ENCODE measurements at regions not wholly inside any gene's neighbourhood (a gene's known extent, or its start where the extent isn't known, plus 50 kb on each side); places are given as distances from the start of the nearest gene placed in this dataset.

DNA sequence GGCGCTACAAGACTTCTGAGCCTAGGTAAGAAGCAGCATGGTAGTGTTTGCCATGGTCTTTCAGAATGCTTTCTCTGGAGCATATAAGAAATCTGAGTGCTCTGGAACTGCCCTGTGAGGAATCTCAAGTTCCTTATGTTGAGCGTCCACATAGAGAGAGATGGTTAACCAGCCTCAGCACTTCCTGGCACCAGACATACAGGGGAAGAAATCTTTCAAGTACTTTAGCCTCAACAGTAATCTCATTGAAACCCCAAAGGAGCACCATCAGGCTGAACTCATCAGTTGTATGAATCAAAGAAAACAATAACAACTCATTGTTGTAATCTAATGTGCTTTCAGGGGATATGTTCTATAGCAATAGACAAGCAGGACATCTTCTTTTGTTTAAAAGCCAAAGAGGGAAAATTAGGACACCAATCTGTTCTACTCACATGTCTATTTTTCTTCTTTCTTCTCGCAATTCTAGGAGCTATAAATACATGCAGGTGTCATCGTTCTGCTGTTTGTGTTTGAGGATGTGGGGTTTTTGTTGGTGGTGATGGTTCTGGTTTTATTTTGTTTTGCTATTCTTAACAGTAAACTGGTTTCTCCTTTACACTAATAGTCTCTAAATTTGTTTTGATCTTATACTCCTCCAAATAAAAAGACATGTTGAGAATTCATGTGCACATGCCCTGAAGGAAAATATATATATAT is 1145.0 kb upstream of the LRRN3 start:
- H3K27me3 Mint-ChIP-seq (ENCODE audit: unreplicated experiment), result no peaks in the 10 kb centered on the region
- no peak for DNase-seq
- no peak overlapping the region for H3K27ac Mint-ChIP-seq (ENCODE audit: unreplicated experiment)
- H3K9me3 Mint-ChIP-seq (ENCODE audit: low read depth, unreplicated experiment), result no peaks in the 10 kb centered on the region
- intact Hi-C loops (cut with micrococcal nuclease; ENCODE audit: unreplicated experiment), result no loop called here
- CTCF ChIA-PET, result no interaction called here
- peaks cover 14% of the 10 kb centered on the region for H3K4me1 Mint-ChIP-seq (ENCODE audit: low read depth, unreplicated experiment)
- H3K36me3 Mint-ChIP-seq (ENCODE audit: insufficient read depth, unreplicated experiment), result no peaks in the 10 kb centered on the region
- TF ChIP-seq, protein P1, sequence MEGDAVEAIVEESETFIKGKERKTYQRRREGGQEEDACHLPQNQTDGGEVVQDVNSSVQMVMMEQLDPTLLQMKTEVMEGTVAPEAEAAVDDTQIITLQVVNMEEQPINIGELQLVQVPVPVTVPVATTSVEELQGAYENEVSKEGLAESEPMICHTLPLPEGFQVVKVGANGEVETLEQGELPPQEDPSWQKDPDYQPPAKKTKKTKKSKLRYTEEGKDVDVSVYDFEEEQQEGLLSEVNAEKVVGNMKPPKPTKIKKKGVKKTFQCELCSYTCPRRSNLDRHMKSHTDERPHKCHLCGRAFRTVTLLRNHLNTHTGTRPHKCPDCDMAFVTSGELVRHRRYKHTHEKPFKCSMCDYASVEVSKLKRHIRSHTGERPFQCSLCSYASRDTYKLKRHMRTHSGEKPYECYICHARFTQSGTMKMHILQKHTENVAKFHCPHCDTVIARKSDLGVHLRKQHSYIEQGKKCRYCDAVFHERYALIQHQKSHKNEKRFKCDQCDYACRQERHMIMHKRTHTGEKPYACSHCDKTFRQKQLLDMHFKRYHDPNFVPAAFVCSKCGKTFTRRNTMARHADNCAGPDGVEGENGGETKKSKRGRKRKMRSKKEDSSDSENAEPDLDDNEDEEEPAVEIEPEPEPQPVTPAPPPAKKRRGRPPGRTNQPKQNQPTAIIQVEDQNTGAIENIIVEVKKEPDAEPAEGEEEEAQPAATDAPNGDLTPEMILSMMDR (IDR thresholded peaks at IDR 0.05; ENCODE audit: unreplicated experiment), result no peak
- BruUV-seq (replicated peaks), result no TSS peak
- no peak overlapping the region for H3K4me3 Mint-ChIP-seq (ENCODE audit: low read depth, unreplicated experiment)

DNA sequence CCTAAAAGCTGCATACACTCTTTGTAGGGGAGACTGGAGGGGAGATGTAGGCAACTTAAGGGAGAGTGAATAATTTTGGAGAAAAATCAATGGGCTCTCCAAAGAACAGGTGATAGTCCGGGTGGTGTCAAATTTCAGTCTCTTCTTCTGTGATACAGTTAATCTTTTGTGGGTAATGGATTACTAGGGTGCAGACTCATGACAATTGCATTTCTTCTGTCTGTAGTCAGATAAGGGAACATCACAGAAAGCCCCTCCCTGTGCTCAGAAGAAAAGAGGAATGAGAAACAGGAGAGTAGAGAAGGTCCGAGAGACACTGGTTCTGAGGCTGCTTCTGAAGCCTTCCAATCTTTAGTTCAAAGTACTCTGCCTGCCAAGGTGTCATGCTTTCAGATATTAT is 1140.7 kb upstream of the LRRN3 start:
- BruUV-seq (replicated peaks), result no TSS peak
- no peaks in the 10 kb centered on the region for H3K36me3 Mint-ChIP-seq (ENCODE audit: insufficient read depth, unreplicated experiment)
- no peak for DNase-seq
- H3K27ac Mint-ChIP-seq (ENCODE audit: unreplicated experiment), result no peak overlapping the region
- TF ChIP-seq, protein P1 (IDR thresholded peaks at IDR 0.05; ENCODE audit: unreplicated experiment), result no peak
- no peaks in the 10 kb centered on the region for H3K27me3 Mint-ChIP-seq (ENCODE audit: unreplicated experiment)
- peaks cover 16% of the 10 kb centered on the region for H3K4me1 Mint-ChIP-seq (ENCODE audit: low read depth, unreplicated experiment)
- peaks cover 10% of the 10 kb centered on the region for H3K9me3 Mint-ChIP-seq (ENCODE audit: low read depth, unreplicated experiment)
- H3K4me3 Mint-ChIP-seq (ENCODE audit: low read depth, unreplicated experiment), result no peak overlapping the region
- intact Hi-C loops (cut with micrococcal nuclease; ENCODE audit: unreplicated experiment), result no loop called here
- CTCF ChIA-PET, result interaction anchor here (0.5 kb wide), 1 partner anchor 140 kb away, joined by 5 read pairs; no protein-coding TSS in a partner anchor

DNA sequence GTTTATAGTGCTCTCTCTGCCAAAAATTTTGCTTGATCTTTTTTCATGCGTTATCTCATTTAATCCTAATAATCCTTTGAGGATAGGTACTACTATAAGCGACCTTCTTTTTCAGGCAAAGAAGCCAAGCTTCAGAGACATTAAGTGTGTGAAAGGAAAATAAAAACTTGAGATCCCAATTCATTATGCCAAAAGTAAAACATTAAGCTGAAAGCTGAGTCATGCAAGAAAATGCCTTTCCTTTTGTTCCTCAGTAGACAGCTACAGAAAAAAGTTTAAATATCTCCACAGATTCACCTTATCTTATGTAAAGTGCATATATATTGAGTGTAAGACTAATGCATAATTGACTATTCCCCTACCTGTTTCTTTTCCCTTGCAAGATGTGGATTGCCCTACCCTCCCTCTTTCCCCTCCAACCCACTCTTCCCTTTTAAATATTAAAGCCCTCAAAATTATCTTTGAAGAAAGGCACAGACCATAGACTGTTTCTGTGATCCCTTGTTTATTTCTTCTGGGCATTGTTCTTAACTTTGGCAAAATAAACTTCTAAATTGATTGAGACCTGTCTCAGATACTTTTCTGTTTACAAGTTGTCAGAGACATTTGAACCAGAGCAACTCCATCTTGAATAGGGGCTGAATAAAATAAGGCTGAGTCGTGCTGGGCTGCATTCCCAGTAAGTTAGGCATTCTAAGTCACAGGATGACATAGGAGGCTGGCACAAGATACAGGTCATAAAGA is 1139.9 kb upstream of the LRRN3 start:
- no peak for DNase-seq
- Mint-ChIP-seq H3K36me3 (ENCODE audit: insufficient read depth, unreplicated experiment) (no peaks in the 10 kb centered on the region), H3K27me3 (ENCODE audit: unreplicated experiment) (no peaks in the 10 kb centered on the region), H3K4me3 (ENCODE audit: low read depth, unreplicated experiment) (no peak overlapping the region), H3K27ac (ENCODE audit: unreplicated experiment) (no peak overlapping the region), H3K9me3 (ENCODE audit: low read depth, unreplicated experiment) (peaks cover 10% of the 10 kb centered on the region), H3K4me1 (ENCODE audit: low read depth, unreplicated experiment) (peaks cover 16% of the 10 kb centered on the region)
- no TSS peak for BruUV-seq (replicated peaks)
- TF ChIP-seq, protein P1 (IDR thresholded peaks at IDR 0.05; ENCODE audit: unreplicated experiment), result no peak
- CTCF ChIA-PET, result interaction anchor here (0.5 kb wide), 1 partner anchor 139 kb away, joined by 5 read pairs; no protein-coding TSS in a partner anchor
- intact Hi-C loops (cut with micrococcal nuclease; ENCODE audit: unreplicated experiment), result no loop called here

DNA sequence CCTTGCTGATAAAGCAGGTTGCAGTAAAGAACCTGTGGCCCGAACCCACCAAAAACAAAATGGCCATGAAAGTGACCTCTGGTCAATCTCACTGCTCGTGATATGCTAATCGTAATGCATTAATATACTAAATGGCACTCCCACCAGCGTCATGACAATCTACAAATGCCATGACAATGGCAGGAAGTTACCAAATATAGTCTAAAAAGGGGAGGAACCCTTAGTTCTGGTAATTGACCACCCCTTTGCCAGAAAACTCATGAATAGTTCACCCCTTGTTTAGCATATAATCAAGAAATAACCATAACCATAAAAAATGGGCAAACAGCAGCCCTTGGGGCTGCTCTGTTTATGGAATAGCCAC is 1139.4 kb upstream of the LRRN3 start:
- TF ChIP-seq, protein P1 (IDR thresholded peaks at IDR 0.05; ENCODE audit: unreplicated experiment), result no peak
- Mint-ChIP-seq H3K27me3 (ENCODE audit: unreplicated experiment) (no peaks in the 10 kb centered on the region), H3K4me1 (ENCODE audit: low read depth, unreplicated experiment) (peaks cover 16% of the 10 kb centered on the region), H3K9me3 (ENCODE audit: low read depth, unreplicated experiment) (peaks cover 10% of the 10 kb centered on the region), H3K36me3 (ENCODE audit: insufficient read depth, unreplicated experiment) (no peaks in the 10 kb centered on the region), H3K4me3 (ENCODE audit: low read depth, unreplicated experiment) (no peak overlapping the region), H3K27ac (ENCODE audit: unreplicated experiment) (no peak overlapping the region)
- intact Hi-C loops (cut with micrococcal nuclease; ENCODE audit: unreplicated experiment), result no loop called here
- DNase-seq, result no peak
- no TSS peak for BruUV-seq (replicated peaks)
- CTCF ChIA-PET, result no interaction called here
